ENCODE measurements at regions not wholly inside any gene's neighbourhood (a gene's known extent, or its start where the extent isn't known, plus 50 kb on each side); places are given as distances from the start of the nearest gene placed in this dataset.

GRCh38 chr15:94847325-94847724 is 616.0 kb downstream of the MCTP2 start:
- Histone ChIP-seq H4K91ac (replicated peaks; ENCODE audit: insufficient read length, low read length) (no peak overlapping the region), H2AK5ac (ENCODE audit: low read depth, low read length) (no peak overlapping the region), H3K4me3 (ENCODE audit: extremely low read depth in 1 of 4, insufficient read depth in 2 of 4, low read depth in 3 of 4, low read length in 4 of 4) (no peak overlapping the region), H3K9ac (replicated peaks in 1 of 4; ENCODE audit: extremely low read depth in 1 of 4, low read depth in 3 of 4, low read length in 3 of 4) (no peak overlapping the region), H2BK15ac (ENCODE audit: low read length) (no peak overlapping the region), H3K27ac (ENCODE audit: low read depth, low read length) (no peak overlapping the region), H3K23ac (ENCODE audit: insufficient read length) (no peak overlapping the region), H3K18ac (ENCODE audit: extremely low read depth, low read length) (no peak overlapping the region), H3K4me1 (replicated peaks in 1 of 4; ENCODE audit: control insufficient read depth in 3 of 4, insufficient read depth in 4 of 4, low read length in 3 of 4) (peaks cover 0 to 5% (median 0%) of the 10 kb centered on the region in 4 experiments; a peak in 1 of 7 replicates), H2BK5ac (ENCODE audit: low read depth, low read length) (no peak overlapping the region), H2BK12ac (ENCODE audit: low read depth, low read length) (no peak overlapping the region), H3K4ac (replicated peaks; ENCODE audit: insufficient read length, low read depth, low read length) (no peak overlapping the region), H3K9me3 (ENCODE audit: insufficient read depth in 2 of 2, low read depth in 1 of 2, low read length in 1 of 2) (no peaks in the 10 kb centered on the region), H4K20me1 (replicated peaks in 1 of 2; ENCODE audit: control insufficient read depth in 1 of 2, insufficient read depth in 2 of 2, low read length in 2 of 2) (no peaks in the 10 kb centered on the region), H3K56ac (replicated peaks; ENCODE audit: insufficient read length, low read depth, low read length) (no peak overlapping the region), H4K5ac (ENCODE audit: insufficient read length, low read depth, low read length) (no peak overlapping the region), H3K27me3 (replicated peaks in 1 of 4; ENCODE audit: control insufficient read depth in 3 of 4, extremely low read depth in 1 of 4, insufficient read depth in 3 of 4, low read length in 3 of 4) (no peaks in the 10 kb centered on the region; a peak in 1 of 7 replicates), H3K14ac (ENCODE audit: insufficient read length) (no peak overlapping the region), H3K79me1 (ENCODE audit: low read depth, low read length) (no peaks in the 10 kb centered on the region), H3K4me2 (ENCODE audit: insufficient read depth in 1 of 2, low read depth in 2 of 2, low read length in 2 of 2) (no peak overlapping the region), H2BK20ac (ENCODE audit: low read length) (no peak overlapping the region), H2BK120ac (replicated peaks; ENCODE audit: low read depth, low read length) (no peak overlapping the region), H3K23me2 (ENCODE audit: low read depth, low read length) (peaks cover 4% of the 10 kb centered on the region; the same call in 1 of the 2 replicates), H2AFZ (ENCODE audit: low read length) (no peak overlapping the region), H3K36me3 (ENCODE audit: control insufficient read depth in 2 of 4, insufficient read depth in 4 of 4, low read length in 3 of 4) (no peaks in the 10 kb centered on the region), H3K79me2 (ENCODE audit: control insufficient read depth in 1 of 2, insufficient read depth in 2 of 2, low read length in 2 of 2) (no peaks in the 10 kb centered on the region), H4K8ac (ENCODE audit: extremely low read depth, insufficient read depth, low read length) (no peak overlapping the region)
- ChIA-PET POLR2A (ENCODE audit: partially characterized antibody) (no interaction called here), CTCF (ENCODE audit: partially characterized antibody) (interaction anchor here (0.6 to 0.9 kb wide), 2 partner anchors 117 to 238 kb away, joined by 3 read pairs; no protein-coding TSS in a partner anchor)
- WGBS, 2 experiments (ENCODE audit: extremely low coverage in 1 of 2, insufficient coverage in 1 of 2, insufficient read length in 1 of 2, insufficient replicate concordance in 2 of 2, low coverage in 1 of 2, low lambda C conversion rate in 2 of 2, missing lambda C conversion rate in 1 of 2): 93% methylated on average over 4 of the region's 4 CpGs; no CpG with 5 or more reads in 1 of the 2 experiments
- FAIRE-seq: no peak
- DNase-seq (ENCODE audit: low read depth in 1 of 2, low spot score in 2 of 2): no peak
- TF ChIP-seq FOSL1 (IDR thresholded peaks at IDR 0.05; ENCODE audit: insufficient read depth, low read depth, low read length) (no peak), TAF1 (IDR thresholded peaks at IDR 0.05; ENCODE audit: low read depth, low read length) (no peak), POLR2AphosphoS5 (IDR thresholded peaks at IDR 0.05; ENCODE audit: low read depth, low read length) (no peak), GABPA (IDR thresholded peaks at IDR 0.05; ENCODE audit: borderline replicate concordance, insufficient read depth, low read length) (no peak), SUZ12 (IDR thresholded peaks at IDR 0.05; ENCODE audit: low read length) (no peak)

Measured in H1 (cell line).